ENCODE measurements at regions not wholly inside any gene's neighbourhood (a gene's known extent, or its start where the extent isn't known, plus 50 kb on each side); places are given as distances from the start of the nearest gene placed in this dataset.

- TF ChIP-seq ZBTB33 (IDR thresholded peaks at IDR 0.05; ENCODE audit: extremely low read depth, insufficient replicate concordance, low read length) (no peak), POLR2AphosphoS5 (IDR thresholded peaks at IDR 0.05; ENCODE audit: low read depth, low read length) (no peak), SIN3A (IDR thresholded peaks at IDR 0.05; ENCODE audit: low read depth) (no peak), CTCF (IDR thresholded peaks at IDR 0.05 in 2 of 3, conservative IDR thresholded peaks at IDR 0.05 in 1 of 3; ENCODE audit: borderline replicate concordance in 1 of 3, insufficient read depth in 1 of 3, low read depth in 2 of 3, low read length in 2 of 3) (no peak), FOSL1 (IDR thresholded peaks at IDR 0.05; ENCODE audit: low read depth) (no peak), SRF (IDR thresholded peaks at IDR 0.05; ENCODE audit: low read depth) (no peak)
These were observed 160.0 kb downstream of the RAB11FIP2 start for GRCh38 chr10:117886766-117887165.
